Mesenchymal stem cell (in vitro differentiated cells and primary cell): ENCODE measurements at regions not wholly inside any gene's neighbourhood (a gene's known extent, or its start where the extent isn't known, plus 50 kb on each side); places are given as distances from the start of the nearest gene placed in this dataset.
A peak's percentile ranks its signal among the peaks of the same experiment; 100 is the strongest.

ENCODE experiments used
- DNase-seq: peaks from one replicate; pipeline ENCODE4 v3.0.0-alpha.2; 2013
- H2AFZ ChIP-seq: one replicate; pipeline ENCODE4 v1.6.1; 2013; ENCODE audit warnings: low read depth, mild to moderate bottlenecking, control low read depth, inconsistent platforms, low read length, moderate library complexity
- H2AK5ac ChIP-seq: 2 replicates; pipeline ENCODE4 v1.6.1; 2013; ENCODE audit warnings: low read length, moderate library complexity, mild to moderate bottlenecking, inconsistent platforms; ENCODE audit not compliant: severe bottlenecking
- H2BK120ac ChIP-seq: one replicate; pipeline ENCODE4 v1.6.1; 2013; ENCODE audit warnings: low read depth, mild to moderate bottlenecking, inconsistent platforms, low read length, moderate library complexity
- H2BK12ac ChIP-seq, 2 experiments: one replicate each; pipeline ENCODE4 v1.6.1; 2013; ENCODE audit warnings: inconsistent platforms in 2 of 2, low read length in 2 of 2, mild to moderate bottlenecking in 2 of 2, moderate library complexity in 2 of 2, control low read depth in 1 of 2
- H2BK15ac ChIP-seq: one replicate; pipeline ENCODE4 v1.6.1; 2013; ENCODE audit warnings: mild to moderate bottlenecking, low read depth, inconsistent platforms; ENCODE audit not compliant: poor library complexity, severe bottlenecking
- H2BK5ac ChIP-seq: 2 replicates; pipeline ENCODE4 v1.6.1; 2013; ENCODE audit warnings: low read depth, mild to moderate bottlenecking, low read length, control low read depth, inconsistent platforms; ENCODE audit not compliant: poor library complexity, severe bottlenecking
- H3K14ac ChIP-seq, 2 experiments: one replicate each; pipeline ENCODE4 v1.6.1; 2013; ENCODE audit warnings: inconsistent platforms in 2 of 2, low read length in 2 of 2, control low read depth in 1 of 2, mild to moderate bottlenecking in 1 of 2, moderate library complexity in 1 of 2
- H3K18ac ChIP-seq, 2 experiments: one replicate each; pipeline ENCODE4 v1.6.1; 2013; ENCODE audit warnings: inconsistent platforms in 2 of 2, low read length in 2 of 2, control low read depth in 1 of 2, low read depth in 1 of 2, mild to moderate bottlenecking in 1 of 2
- H3K23ac ChIP-seq, 2 experiments: one replicate each; pipeline ENCODE4 v1.6.1; 2013; ENCODE audit warnings: inconsistent platforms in 2 of 2, low read length in 2 of 2, mild to moderate bottlenecking in 2 of 2, moderate library complexity in 2 of 2, control low read depth in 1 of 2
- H3K27ac ChIP-seq: 2 replicates; pipeline ENCODE4 v1.5.1; 2013; ENCODE audit warnings: mild to moderate bottlenecking, moderate library complexity, low read length, control low read depth, inconsistent platforms; ENCODE audit not compliant: poor library complexity, severe bottlenecking
- H3K27me3 ChIP-seq, 2 experiments: 2 replicates each; pipeline versions ENCODE4 v1.6.1 to v1.7.0; 2013; ENCODE audit warnings: low read length in 2 of 2, mild to moderate bottlenecking in 2 of 2, moderate library complexity in 2 of 2, control low read depth in 1 of 2, inconsistent platforms in 1 of 2; ENCODE audit not compliant: control insufficient read depth in 1 of 2, insufficient read depth in 1 of 2
- H3K36me3 ChIP-seq, 2 experiments: 2 replicates each; pipeline versions ENCODE4 v1.6.1 to v1.7.0; 2013; ENCODE audit warnings: low read length in 2 of 2, control low read depth in 1 of 2, inconsistent platforms in 1 of 2, low read depth in 1 of 2, mild to moderate bottlenecking in 1 of 2; ENCODE audit not compliant: insufficient read depth in 2 of 2, control insufficient read depth in 1 of 2
- H3K4ac ChIP-seq, 2 experiments: one replicate each; pipeline ENCODE4 v1.6.1; 2013; ENCODE audit warnings: inconsistent platforms in 2 of 2, low read length in 2 of 2, mild to moderate bottlenecking in 2 of 2, moderate library complexity in 2 of 2, control low read depth in 1 of 2, low read depth in 1 of 2
- H3K4me1 ChIP-seq: 2 replicates; pipeline ENCODE4 v1.6.1; 2013; ENCODE audit warnings: low read depth, low read length, control low read depth; ENCODE audit not compliant: control insufficient read depth, insufficient read depth
- H3K4me2 ChIP-seq: 2 replicates; pipeline ENCODE4 v1.6.1; 2013; ENCODE audit warnings: low read length, mild to moderate bottlenecking, inconsistent platforms; ENCODE audit not compliant: poor library complexity, severe bottlenecking
- H3K4me3 ChIP-seq, 2 experiments: 2 replicates each; pipeline versions ENCODE4 v1.5.1 to v1.7.0; 2013; ENCODE audit warnings: low read length in 2 of 2, mild to moderate bottlenecking in 2 of 2, control low read depth in 1 of 2, low read depth in 1 of 2; ENCODE audit not compliant: insufficient read depth in 1 of 2
- H3K79me1 ChIP-seq: replicated peaks from 2 replicates; pipeline ENCODE4 v1.6.1; 2013; ENCODE audit warnings: mild to moderate bottlenecking, control low read depth, low read length, inconsistent platforms; ENCODE audit not compliant: poor library complexity, severe bottlenecking
- H3K9ac ChIP-seq: 2 replicates; pipeline ENCODE4 v1.7.0; 2013; ENCODE audit warnings: mild to moderate bottlenecking, low read length, moderate library complexity
- H3K9me3 ChIP-seq: 2 replicates; pipeline ENCODE4 v1.7.0; 2013; ENCODE audit warnings: mild to moderate bottlenecking, low read length; ENCODE audit not compliant: control insufficient read depth
- H4K8ac ChIP-seq: one replicate; pipeline ENCODE4 v1.6.1; 2013; ENCODE audit warnings: inconsistent platforms, mild to moderate bottlenecking, low read length, moderate library complexity
- H4K91ac ChIP-seq: one replicate; pipeline ENCODE4 v1.6.1; 2013; ENCODE audit warnings: mild to moderate bottlenecking, low read length, inconsistent platforms
- WGBS: methylation state at CpG from one replicate; pipeline ENCODE4 v1.1.7; 2013; ENCODE audit warnings: mixed read lengths; 5-methylcytosine and 5-hydroxymethylcytosine counted together

DNA sequence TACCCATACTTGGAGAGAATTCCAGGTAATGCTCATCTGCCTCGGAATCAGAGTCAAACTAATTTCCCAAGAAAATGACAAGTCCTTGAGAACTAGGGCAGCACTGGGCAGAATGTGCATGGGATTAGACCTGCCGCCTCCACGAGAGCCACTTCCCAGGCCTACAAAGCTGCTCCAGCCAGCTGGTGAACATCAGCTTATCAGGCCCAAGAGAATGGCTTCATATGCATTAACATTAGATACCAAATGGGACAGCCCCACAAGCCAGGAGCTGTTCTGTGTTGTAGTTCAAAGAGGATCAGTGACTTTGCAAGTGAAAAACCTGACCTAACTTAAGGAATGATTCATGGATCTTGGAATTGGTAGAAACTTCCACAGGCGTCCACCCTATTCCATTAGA is 203.3 kb downstream of the CYLD start:
- 77% methylated on average over 4 of the region's 4 CpGs for WGBS
- Histone ChIP-seq H3K79me1 (no peaks in the 10 kb centered on the region), H3K9me3 (no peaks in the 10 kb centered on the region), H3K18ac (no peak overlapping the region), H2AK5ac (no peak overlapping the region), H3K9ac (no peak overlapping the region), H2BK12ac (no peak overlapping the region), H3K27me3 (no peaks in the 10 kb centered on the region), H2BK120ac (no peak overlapping the region), H2AFZ (no peak overlapping the region), H3K4me3 (no peak overlapping the region), H3K36me3 (no peaks in the 10 kb centered on the region), H3K23ac (no peak overlapping the region), H3K4ac (no peak overlapping the region), H2BK5ac (no peak overlapping the region), H3K14ac (no peak overlapping the region), H3K27ac (no peak overlapping the region), H4K8ac (no peak overlapping the region), H3K4me2 (no peak overlapping the region), H4K91ac (no peak overlapping the region), H3K4me1 (no peaks in the 10 kb centered on the region), H2BK15ac (no peak overlapping the region)
- no peak for DNase-seq

DNA sequence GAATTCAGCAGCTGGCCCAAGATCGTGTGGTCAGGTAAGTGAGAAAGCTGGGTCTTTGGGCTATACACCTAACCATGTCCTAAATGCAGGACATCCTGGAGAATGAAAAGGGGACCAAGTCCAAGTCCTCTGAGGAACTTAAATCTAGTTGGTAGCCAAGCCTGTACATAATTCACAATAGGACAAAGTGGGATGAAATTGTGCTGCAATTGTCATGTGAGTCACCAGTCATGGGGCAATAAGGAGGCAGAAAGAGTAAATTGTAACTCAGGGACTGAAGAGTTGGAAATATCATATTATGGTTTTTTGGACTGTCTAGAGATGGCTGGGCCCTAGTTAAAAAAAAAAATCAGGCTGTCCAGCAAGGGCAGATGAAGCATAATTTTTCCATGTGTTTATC is 202.6 kb downstream of the CYLD start:
- H3K9me3 ChIP-seq: no peaks in the 10 kb centered on the region
- no peaks in the 10 kb centered on the region for H3K36me3 ChIP-seq
- H3K4me2 ChIP-seq: no peak overlapping the region
- H3K23ac ChIP-seq: no peak overlapping the region
- H3K4ac ChIP-seq: no peak overlapping the region
- no peak overlapping the region for H3K18ac ChIP-seq
- H2BK15ac ChIP-seq: no peak overlapping the region
- H2BK5ac ChIP-seq: no peak overlapping the region
- no peak overlapping the region for H2AFZ ChIP-seq
- no peak overlapping the region for H3K4me3 ChIP-seq
- H3K14ac ChIP-seq: no peak overlapping the region
- H3K27ac ChIP-seq: no peak overlapping the region
- H2BK120ac ChIP-seq: no peak overlapping the region
- DNase-seq: no peak
- H3K27me3 ChIP-seq: peaks cover 2 to 6% of the 10 kb centered on the region in 2 experiments
- no peak overlapping the region for H2AK5ac ChIP-seq
- H3K4me1 ChIP-seq: no peaks in the 10 kb centered on the region
- H2BK12ac ChIP-seq: no peak overlapping the region
- H3K79me1 ChIP-seq: no peaks in the 10 kb centered on the region
- peak overlapping the region; percentile 1 for H3K9ac ChIP-seq
- H4K8ac ChIP-seq: no peak overlapping the region
- H4K91ac ChIP-seq: no peak overlapping the region
- WGBS: 62% methylated on average over 1 of the region's 1 CpG

- no peak overlapping the region for H4K8ac ChIP-seq
- peak overlapping the region; percentile 1 for H3K9ac ChIP-seq
- H3K79me1 ChIP-seq: no peaks in the 10 kb centered on the region
- H4K91ac ChIP-seq: no peak overlapping the region
- H3K27me3 ChIP-seq: peaks cover 3 to 8% of the 10 kb centered on the region in 2 experiments
- no peak overlapping the region for H3K4me2 ChIP-seq
- H3K4ac ChIP-seq: no peak overlapping the region
- WGBS: 81% methylated on average over 7 of the region's 7 CpGs
- no peak overlapping the region for H3K27ac ChIP-seq
- no peaks in the 10 kb centered on the region for H3K4me1 ChIP-seq
- no peak overlapping the region for H2BK5ac ChIP-seq
- H2BK120ac ChIP-seq: no peak overlapping the region
- no peak overlapping the region for H2AK5ac ChIP-seq
- H3K36me3 ChIP-seq: no peaks in the 10 kb centered on the region
- H3K18ac ChIP-seq: no peak overlapping the region
- no peak overlapping the region for H3K4me3 ChIP-seq
- DNase-seq: no peak
- no peak overlapping the region for H3K23ac ChIP-seq
- no peak overlapping the region for H2BK15ac ChIP-seq
- no peak overlapping the region for H3K14ac ChIP-seq
- H3K9me3 ChIP-seq: no peaks in the 10 kb centered on the region
- no peak overlapping the region for H2AFZ ChIP-seq
- no peak overlapping the region for H2BK12ac ChIP-seq
These were observed 202.1 kb downstream of the CYLD start for GRCh38 chr16:50944033-50944432.

DNA sequence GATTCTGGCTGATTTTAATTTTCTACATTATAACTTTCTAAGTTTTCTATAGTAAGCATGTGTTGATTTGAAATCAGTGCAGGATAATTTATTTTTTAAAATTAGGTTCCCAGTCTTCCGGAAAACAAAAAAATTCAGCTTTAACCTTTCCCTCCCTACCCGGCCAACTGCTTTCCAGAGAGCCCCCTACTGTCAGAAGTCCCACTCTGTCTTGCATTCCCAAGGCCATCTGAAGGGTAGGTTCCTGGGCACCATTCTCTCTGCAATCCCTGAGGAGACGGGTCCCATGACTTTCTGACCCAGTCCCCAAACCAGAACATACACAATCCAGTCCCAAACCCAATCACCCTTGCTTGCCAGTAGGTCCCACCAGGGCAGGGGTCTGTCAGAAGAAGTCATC is 200.3 kb downstream of the CYLD start:
- Histone ChIP-seq H3K27me3 (peaks cover 6 to 12% of the 10 kb centered on the region in 2 experiments), H3K4ac (no peak overlapping the region), H3K9ac (no peak overlapping the region), H2BK15ac (no peak overlapping the region), H2BK12ac (no peak overlapping the region), H3K27ac (no peak overlapping the region), H3K23ac (no peak overlapping the region), H3K9me3 (no peaks in the 10 kb centered on the region), H3K4me1 (no peaks in the 10 kb centered on the region), H2AFZ (no peak overlapping the region), H3K36me3 (no peaks in the 10 kb centered on the region), H3K14ac (no peak overlapping the region), H3K79me1 (no peaks in the 10 kb centered on the region), H3K4me2 (no peak overlapping the region), H2BK120ac (no peak overlapping the region), H2BK5ac (no peak overlapping the region), H3K18ac (no peak overlapping the region), H4K91ac (no peak overlapping the region), H2AK5ac (no peak overlapping the region), H4K8ac (no peak overlapping the region), H3K4me3 (no peak overlapping the region)
- no peak for DNase-seq
- WGBS: 76% methylated on average over 3 of the region's 3 CpGs
